ENCODE measurements at regions not wholly inside any gene's neighbourhood (a gene's known extent, or its start where the extent isn't known, plus 50 kb on each side); places are given as distances from the start of the nearest gene placed in this dataset.

DNA sequence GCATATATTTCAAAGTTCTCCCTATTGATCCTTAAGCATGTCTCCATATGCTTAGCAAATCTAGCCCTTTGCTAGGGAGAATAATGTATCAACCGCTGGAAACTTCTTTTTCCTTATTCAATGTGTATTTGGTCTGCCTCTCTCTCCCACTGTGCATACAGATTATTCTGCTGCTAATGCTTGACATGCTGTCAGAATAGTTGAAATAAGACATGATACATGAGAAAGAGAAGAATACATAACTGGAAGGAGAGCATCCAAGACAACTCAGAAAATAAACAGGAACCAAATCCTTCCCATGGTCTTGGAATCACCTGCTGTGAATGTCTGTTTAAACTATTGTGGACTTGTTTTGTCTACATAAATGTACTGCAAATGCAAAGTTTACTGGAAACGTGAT lies 1103.0 kb downstream of the EFNB2 start:
- TF ChIP-seq POLR2AphosphoS5 (IDR thresholded peaks at IDR 0.05; ENCODE audit: low read depth, low read length) (no peak), POLR2A (IDR thresholded peaks at IDR 0.05; ENCODE audit: low read depth, low read length) (no peak)

All from GM12891 (cell line).